HG03432 (cell line): ENCODE measurements at regions not wholly inside any gene's neighbourhood (a gene's known extent, or its start where the extent isn't known, plus 50 kb on each side); places are given as distances from the start of the nearest gene placed in this dataset.
A peak's percentile ranks its signal among the peaks of the same experiment; 100 is the strongest.

ENCODE experiments used
- ATAC-seq: cut with Tn5 transposase; IDR thresholded peaks from one replicate; pipeline ENCODE4 v1.9.1; 2021; ENCODE audit warnings: mild to moderate bottlenecking, moderate library complexity; ENCODE audit not compliant: unreplicated experiment

GRCh38 chr11:17157761-17158160 lies 50.0 kb downstream of the PIK3C2A start:
- ATAC-seq: no peak

GRCh38 chr11:17156283-17156682 lies 51.5 kb downstream of the PIK3C2A start:
- ATAC-seq: no peak

- peak; percentile 66 for ATAC-seq
Measured at GRCh38 chr11:17154409-17155159, 53.2 kb downstream of the PIK3C2A start.

- ATAC-seq: peak; percentile 37
Measured at GRCh38 chr11:17153757-17154156, 54.0 kb downstream of the PIK3C2A start.

GRCh38 chr11:17152306-17152705 lies 55.5 kb downstream of the PIK3C2A start:
- no peak for ATAC-seq

- ATAC-seq: no peak
Measured at GRCh38 chr11:17150521-17150920, 57.3 kb downstream of the PIK3C2A start.

GRCh38 chr11:17148536-17148935 lies 59.2 kb downstream of the PIK3C2A start:
- no peak for ATAC-seq

- ATAC-seq: no peak
Measured at GRCh38 chr11:17145972-17146371, 61.8 kb downstream of the PIK3C2A start.

GRCh38 chr11:17142450-17142849 lies 65.0 kb upstream of the RPS13 start:
- no peak for ATAC-seq

- ATAC-seq: no peak
Measured at GRCh38 chr11:17141156-17141555, 63.7 kb upstream of the RPS13 start.

- no peak for ATAC-seq
Measured at GRCh38 chr11:17138562-17138961, 61.1 kb upstream of the RPS13 start.

- no peak for ATAC-seq
Measured at GRCh38 chr11:17135916-17136683, 58.6 kb upstream of the RPS13 start.

- ATAC-seq: no peak
Measured at GRCh38 chr11:17132654-17133053, 55.2 kb upstream of the RPS13 start.

GRCh38 chr11:17129003-17129402 lies 51.5 kb upstream of the RPS13 start:
- no peak for ATAC-seq
